Lower leg skin (tissue), 3 donors: ENCODE measurements at regions not wholly inside any gene's neighbourhood (a gene's known extent, or its start where the extent isn't known, plus 50 kb on each side); places are given as distances from the start of the nearest gene placed in this dataset.

Source experiments
- CTCF ChIP-seq, 3 donors: fragments of 450-650 bp; IDR thresholded peaks; one replicate each; pipeline ENCODE4 v1.5.1; 2016; ENCODE audit warnings: antibody characterized with exemption in 3 of 3, mild to moderate bottlenecking in 3 of 3, moderate library complexity in 2 of 3
- POLR2A ChIP-seq, 2 donors: fragments of 450-650 bp; IDR thresholded peaks; one replicate each; pipeline ENCODE4 v1.6.1; 2016 to 2017; ENCODE audit warnings: antibody characterized with exemption in 2 of 2, mild to moderate bottlenecking in 1 of 2, moderate library complexity in 1 of 2

- TF ChIP-seq POLR2A (IDR thresholded peaks at IDR 0.05), result no peak
- no peak for TF ChIP-seq CTCF (IDR thresholded peaks at IDR 0.05)
Observed at GRCh38 chr9:73548201-73548600, 396.5 kb downstream of the ANXA1 start.
